ENCODE measurements at regions not wholly inside any gene's neighbourhood (a gene's known extent, or its start where the extent isn't known, plus 50 kb on each side); places are given as distances from the start of the nearest gene placed in this dataset.

GRCh38 chr19:28208745-28209144, 1004.2 kb downstream of the UQCRFS1 start:
- POLR2A ChIA-PET: no interaction called here
- no peak for TF ChIP-seq CTCF (IDR thresholded peaks at IDR 0.05; ENCODE audit: insufficient read depth, low read depth, low read length)
- Histone ChIP-seq H3K36me3 (ENCODE audit: control insufficient read depth, insufficient read depth, low read length) (no peaks in the 10 kb centered on the region), H3K27me3 (ENCODE audit: control insufficient read depth, insufficient read depth, low read length) (no peaks in the 10 kb centered on the region), H3K4me3 (ENCODE audit: low read depth, low read length) (no peak overlapping the region)
- CTCF ChIA-PET: no interaction called here
- DNase-seq (ENCODE audit: low read depth): no peak

GRCh38 chr19:28207244-28207643, 1005.7 kb downstream of the UQCRFS1 start:
- H3K4me3 ChIP-seq (ENCODE audit: low read depth, low read length): no peak overlapping the region
- H3K27me3 ChIP-seq (ENCODE audit: control insufficient read depth, insufficient read depth, low read length): no peaks in the 10 kb centered on the region
- H3K36me3 ChIP-seq (ENCODE audit: control insufficient read depth, insufficient read depth, low read length): no peaks in the 10 kb centered on the region
- ChIA-PET POLR2A (no interaction called here), CTCF (no interaction called here)
- TF ChIP-seq CTCF (IDR thresholded peaks at IDR 0.05; ENCODE audit: insufficient read depth, low read depth, low read length): no peak
- no peak for DNase-seq (ENCODE audit: low read depth)

- no peak for TF ChIP-seq CTCF (IDR thresholded peaks at IDR 0.05; ENCODE audit: insufficient read depth, low read depth, low read length)
- POLR2A ChIA-PET: no interaction called here
- H3K36me3 ChIP-seq (ENCODE audit: control insufficient read depth, insufficient read depth, low read length): no peaks in the 10 kb centered on the region
- H3K27me3 ChIP-seq (ENCODE audit: control insufficient read depth, insufficient read depth, low read length): no peaks in the 10 kb centered on the region
- no peak overlapping the region for H3K4me3 ChIP-seq (ENCODE audit: low read depth, low read length)
- no peak for DNase-seq (ENCODE audit: low read depth)
- CTCF ChIA-PET: no interaction called here
These were observed 1011.4 kb downstream of the UQCRFS1 start for GRCh38 chr19:28201462-28201943.

GRCh38 chr19:28199323-28199722, 1013.6 kb downstream of the UQCRFS1 start:
- no peak for DNase-seq (ENCODE audit: low read depth)
- ChIA-PET POLR2A (no interaction called here), CTCF (no interaction called here)

GRCh38 chr19:28196961-28197360, 1016.0 kb downstream of the UQCRFS1 start:
- no peaks in the 10 kb centered on the region for H3K27me3 ChIP-seq (ENCODE audit: control insufficient read depth, insufficient read depth, low read length)
- POLR2A ChIA-PET: no interaction called here

More at GRCh38 chr19:28199323-28199722, 1013.6 kb downstream of the UQCRFS1 start:
- no peak overlapping the region for H3K4me3 ChIP-seq (ENCODE audit: low read depth, low read length)
- H3K27me3 ChIP-seq (ENCODE audit: control insufficient read depth, insufficient read depth, low read length): no peaks in the 10 kb centered on the region
- H3K36me3 ChIP-seq (ENCODE audit: control insufficient read depth, insufficient read depth, low read length): no peaks in the 10 kb centered on the region
- no peak for TF ChIP-seq CTCF (IDR thresholded peaks at IDR 0.05; ENCODE audit: insufficient read depth, low read depth, low read length)

More at GRCh38 chr19:28196961-28197360, 1016.0 kb downstream of the UQCRFS1 start:
- Histone ChIP-seq H3K36me3 (ENCODE audit: control insufficient read depth, insufficient read depth, low read length) (no peaks in the 10 kb centered on the region), H3K4me3 (ENCODE audit: low read depth, low read length) (no peak overlapping the region)
- CTCF ChIA-PET: no interaction called here
- no peak for DNase-seq (ENCODE audit: low read depth)
- no peak for TF ChIP-seq CTCF (IDR thresholded peaks at IDR 0.05; ENCODE audit: insufficient read depth, low read depth, low read length)

Data from BJ (cell line).